Nephron progenitor cell (in vitro differentiated cells): ENCODE measurements at regions not wholly inside any gene's neighbourhood (a gene's known extent, or its start where the extent isn't known, plus 50 kb on each side); places are given as distances from the start of the nearest gene placed in this dataset.

ENCODE experiments used
- DNase-seq: peaks from one replicate; pipeline ENCODE4 v3.0.0; 2021
- H3K27ac Mint-ChIP-seq: 2 replicates; pipeline ENCODE4 v1.8.0; 2021; ENCODE audit warnings: mild to moderate bottlenecking, moderate library complexity, mixed read lengths
- H3K27me3 Mint-ChIP-seq: 2 replicates; pipeline ENCODE4 v1.8.0; 2021; ENCODE audit warnings: mild to moderate bottlenecking, low read depth, mixed read lengths; ENCODE audit not compliant: poor library complexity
- H3K36me3 Mint-ChIP-seq: 2 replicates; pipeline ENCODE4 v1.8.0; 2021; ENCODE audit warnings: low read depth, mixed read lengths
- H3K4me1 Mint-ChIP-seq: 2 replicates; pipeline ENCODE4 v1.8.0; 2021; ENCODE audit warnings: mixed read lengths
- H3K4me3 Mint-ChIP-seq: 2 replicates; pipeline ENCODE4 v1.8.0; 2021; ENCODE audit warnings: mild to moderate bottlenecking, moderate library complexity, mixed read lengths
- H3K9me3 Mint-ChIP-seq: 2 replicates; pipeline ENCODE4 v1.8.0; 2021; ENCODE audit warnings: mild to moderate bottlenecking, moderate library complexity, mixed read lengths
- TF ChIP-seq, protein P1 (sequence below): fragments of 200-600 bp; sonication (generic); IDR thresholded peaks from 2 replicates; pipeline ENCODE4 v1.5.0; 2021; ENCODE audit warnings: antibody characterized with exemption

DNA sequence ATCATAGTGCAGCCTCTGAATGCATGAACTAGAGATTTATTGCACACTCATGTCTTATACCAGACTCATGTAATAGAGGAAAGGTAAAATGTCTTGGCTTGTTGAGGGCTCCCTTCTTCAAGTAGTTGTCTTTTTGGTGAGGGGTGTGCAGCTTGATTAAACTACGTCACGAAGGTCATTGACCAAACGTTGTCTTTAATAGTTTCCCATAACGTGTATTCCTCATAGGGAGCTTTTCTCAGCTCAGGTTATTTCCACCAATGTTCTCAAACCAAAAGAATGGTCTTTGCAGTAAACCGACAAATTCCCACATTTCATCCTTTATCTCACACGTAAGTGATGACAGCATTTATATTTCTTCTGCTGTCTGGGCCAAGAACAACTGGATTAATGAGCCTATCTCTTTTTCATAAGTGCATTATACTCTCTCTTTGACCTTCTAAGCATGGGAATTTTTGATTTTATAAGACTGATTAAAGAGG lies 547.7 kb upstream of the ZEB2 start:
- TF ChIP-seq, protein P1, sequence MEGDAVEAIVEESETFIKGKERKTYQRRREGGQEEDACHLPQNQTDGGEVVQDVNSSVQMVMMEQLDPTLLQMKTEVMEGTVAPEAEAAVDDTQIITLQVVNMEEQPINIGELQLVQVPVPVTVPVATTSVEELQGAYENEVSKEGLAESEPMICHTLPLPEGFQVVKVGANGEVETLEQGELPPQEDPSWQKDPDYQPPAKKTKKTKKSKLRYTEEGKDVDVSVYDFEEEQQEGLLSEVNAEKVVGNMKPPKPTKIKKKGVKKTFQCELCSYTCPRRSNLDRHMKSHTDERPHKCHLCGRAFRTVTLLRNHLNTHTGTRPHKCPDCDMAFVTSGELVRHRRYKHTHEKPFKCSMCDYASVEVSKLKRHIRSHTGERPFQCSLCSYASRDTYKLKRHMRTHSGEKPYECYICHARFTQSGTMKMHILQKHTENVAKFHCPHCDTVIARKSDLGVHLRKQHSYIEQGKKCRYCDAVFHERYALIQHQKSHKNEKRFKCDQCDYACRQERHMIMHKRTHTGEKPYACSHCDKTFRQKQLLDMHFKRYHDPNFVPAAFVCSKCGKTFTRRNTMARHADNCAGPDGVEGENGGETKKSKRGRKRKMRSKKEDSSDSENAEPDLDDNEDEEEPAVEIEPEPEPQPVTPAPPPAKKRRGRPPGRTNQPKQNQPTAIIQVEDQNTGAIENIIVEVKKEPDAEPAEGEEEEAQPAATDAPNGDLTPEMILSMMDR = no peak
- peaks cover 8% of the 10 kb centered on the region for H3K36me3 Mint-ChIP-seq
- peaks cover 5% of the 10 kb centered on the region for H3K9me3 Mint-ChIP-seq
- peak overlapping the region; percentile 37 for H3K27ac Mint-ChIP-seq
- H3K27me3 Mint-ChIP-seq = no peaks in the 10 kb centered on the region
- peaks cover 28% of the 10 kb centered on the region for H3K4me1 Mint-ChIP-seq
- DNase-seq = no peak
- H3K4me3 Mint-ChIP-seq = no peak overlapping the region

DNA sequence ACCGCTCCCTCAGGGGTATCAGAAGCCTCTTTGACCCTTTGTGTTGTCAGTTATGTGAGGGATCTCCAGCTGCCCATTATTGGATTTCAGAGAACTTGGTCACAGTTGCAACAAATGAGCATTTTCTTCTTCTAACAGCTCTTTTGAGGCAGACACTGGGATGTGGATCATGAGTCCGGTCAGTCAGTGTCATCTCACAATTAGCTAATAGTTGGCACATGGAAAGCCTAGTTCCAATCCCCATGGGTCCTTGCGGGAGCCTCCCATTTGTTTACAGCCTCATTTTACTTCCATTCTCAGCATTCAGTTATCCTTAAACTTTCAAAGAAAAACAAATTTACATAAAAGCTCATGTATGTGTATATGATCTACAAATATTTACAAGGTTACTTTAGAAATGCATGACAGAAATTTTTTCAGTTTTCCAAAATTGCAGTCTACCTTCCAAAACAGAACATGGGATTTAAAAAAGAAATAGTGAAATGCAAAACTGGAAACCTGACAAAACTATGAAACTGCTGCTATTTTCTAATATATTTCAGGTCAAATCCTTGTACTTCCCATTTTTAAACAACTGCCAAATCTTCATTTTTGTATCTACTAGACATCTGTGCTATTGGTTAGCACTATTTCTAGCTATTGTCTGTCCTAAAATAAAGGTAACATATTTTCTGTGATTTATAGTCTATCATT lies 547.1 kb upstream of the ZEB2 start:
- Mint-ChIP-seq H3K9me3 (peaks cover 5% of the 10 kb centered on the region), H3K36me3 (peaks cover 8% of the 10 kb centered on the region), H3K4me3 (no peak overlapping the region), H3K27me3 (no peaks in the 10 kb centered on the region), H3K4me1 (peaks cover 28% of the 10 kb centered on the region), H3K27ac (peak overlapping the region; percentile 89)
- no peak for DNase-seq
- TF ChIP-seq, protein P1 = no peak

DNA sequence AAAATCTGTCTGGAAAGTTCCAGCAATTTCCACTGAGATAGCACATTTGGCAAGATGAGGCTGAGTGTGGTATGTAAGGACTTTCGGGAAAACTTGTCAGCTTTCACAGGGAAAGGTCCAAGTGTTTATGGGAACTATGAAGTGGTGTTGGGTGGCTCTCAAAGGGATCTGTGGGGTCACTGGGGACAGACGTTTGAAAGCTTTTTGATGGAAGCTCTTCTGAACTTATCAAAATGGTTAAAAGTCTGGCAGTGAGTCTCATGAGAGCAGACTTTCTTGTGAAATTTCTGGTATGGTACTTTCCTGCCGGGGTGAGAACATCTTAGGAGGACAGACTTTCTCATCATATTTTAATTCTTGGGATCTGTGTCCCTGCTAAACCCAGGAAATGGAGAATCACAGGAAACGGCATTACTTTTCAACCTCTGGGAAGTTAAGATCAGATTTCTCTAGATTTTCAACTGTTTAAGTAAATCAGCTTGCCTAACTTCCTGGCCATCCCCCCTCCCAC lies 546.3 kb upstream of the ZEB2 start:
- no peak for DNase-seq
- Mint-ChIP-seq H3K27ac (peak overlapping the region; percentile 89), H3K36me3 (peaks cover 8% of the 10 kb centered on the region), H3K27me3 (no peaks in the 10 kb centered on the region), H3K9me3 (peaks cover 5% of the 10 kb centered on the region), H3K4me3 (no peak overlapping the region), H3K4me1 (peaks cover 28% of the 10 kb centered on the region)
- TF ChIP-seq, protein P1 = no peak

DNA sequence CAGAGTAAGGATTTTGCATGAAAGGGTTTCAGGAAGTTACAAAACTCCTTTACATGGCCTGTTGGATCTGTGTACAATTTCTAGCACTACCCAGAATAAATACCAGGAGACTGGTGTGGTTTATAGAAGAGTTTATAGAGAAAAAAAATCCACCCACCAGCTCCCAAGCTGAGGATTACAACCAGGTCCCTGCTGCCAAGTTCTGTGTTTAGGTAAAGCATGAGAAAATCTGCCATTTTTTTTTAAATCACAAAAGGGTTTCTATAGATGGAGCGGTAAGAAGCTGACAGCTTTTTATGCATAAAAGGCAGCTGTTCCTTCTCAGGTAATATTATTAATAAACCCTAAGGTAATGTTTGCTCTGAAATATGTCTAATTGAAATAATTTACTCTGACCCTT lies 545.4 kb upstream of the ZEB2 start:
- no peak for DNase-seq
- Mint-ChIP-seq H3K27ac (no peak overlapping the region), H3K4me1 (peaks cover 28% of the 10 kb centered on the region), H3K36me3 (peaks cover 8% of the 10 kb centered on the region), H3K27me3 (no peaks in the 10 kb centered on the region), H3K9me3 (peaks cover 5% of the 10 kb centered on the region), H3K4me3 (no peak overlapping the region)
- TF ChIP-seq, protein P1 = no peak

DNA sequence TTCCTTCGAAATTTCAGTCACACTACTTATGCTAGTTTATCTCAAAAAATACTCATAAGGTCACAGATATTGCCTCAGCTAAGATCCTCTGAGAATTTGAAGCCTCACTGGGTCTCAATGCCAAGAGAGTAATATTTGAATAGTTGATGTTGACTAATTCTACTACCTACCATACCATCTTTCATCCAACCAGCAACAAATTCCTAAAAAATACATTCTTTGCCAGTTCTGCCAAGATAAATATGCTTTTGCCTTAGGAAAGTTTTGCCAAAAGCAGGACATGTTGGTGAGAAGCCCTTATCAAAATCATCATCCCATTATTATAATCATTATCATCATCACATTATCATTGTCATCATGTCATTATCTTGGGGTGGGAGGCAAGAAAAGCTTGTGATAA lies 544.6 kb upstream of the ZEB2 start:
- peaks cover 3% of the 10 kb centered on the region for H3K9me3 Mint-ChIP-seq
- peaks cover 3% of the 10 kb centered on the region for H3K36me3 Mint-ChIP-seq
- H3K4me3 Mint-ChIP-seq = no peak overlapping the region
- peaks cover 35% of the 10 kb centered on the region for H3K4me1 Mint-ChIP-seq
- no peak overlapping the region for H3K27ac Mint-ChIP-seq
- DNase-seq = no peak
- TF ChIP-seq, protein P1 = no peak
- H3K27me3 Mint-ChIP-seq = no peaks in the 10 kb centered on the region

GRCh38 chr2:145060876-145061275 lies 541.0 kb upstream of the ZEB2 start:
- Mint-ChIP-seq H3K9me3 (no peaks in the 10 kb centered on the region), H3K4me1 (peaks cover 17% of the 10 kb centered on the region), H3K4me3 (no peak overlapping the region), H3K27ac (no peak overlapping the region), H3K36me3 (no peaks in the 10 kb centered on the region), H3K27me3 (no peaks in the 10 kb centered on the region)
- TF ChIP-seq, protein P1 = no peak
- no peak for DNase-seq
